Body of pancreas (tissue), 4 donors: ENCODE measurements at regions not wholly inside any gene's neighbourhood (a gene's known extent, or its start where the extent isn't known, plus 50 kb on each side); places are given as distances from the start of the nearest gene placed in this dataset.

Experiments
- POLR2A ChIP-seq, 3 donors: fragments of 450-650 bp; IDR thresholded peaks; one replicate each; pipeline ENCODE4 v1.6.1; 2016; ENCODE audit warnings: antibody characterized with exemption in 3 of 3, mild to moderate bottlenecking in 2 of 3
- TF ChIP-seq, protein P1 (sequence below), 7 experiments: fragments of 450-650 bp in 4 of 7; fragments of 200-600 bp in 3 of 7; sonication (generic) in 3 of 7; IDR thresholded peaks; one replicate each; pipeline ENCODE4 v1.5.1; 2016 to 2019; ENCODE audit warnings: antibody characterized with exemption in 7 of 7

DNA sequence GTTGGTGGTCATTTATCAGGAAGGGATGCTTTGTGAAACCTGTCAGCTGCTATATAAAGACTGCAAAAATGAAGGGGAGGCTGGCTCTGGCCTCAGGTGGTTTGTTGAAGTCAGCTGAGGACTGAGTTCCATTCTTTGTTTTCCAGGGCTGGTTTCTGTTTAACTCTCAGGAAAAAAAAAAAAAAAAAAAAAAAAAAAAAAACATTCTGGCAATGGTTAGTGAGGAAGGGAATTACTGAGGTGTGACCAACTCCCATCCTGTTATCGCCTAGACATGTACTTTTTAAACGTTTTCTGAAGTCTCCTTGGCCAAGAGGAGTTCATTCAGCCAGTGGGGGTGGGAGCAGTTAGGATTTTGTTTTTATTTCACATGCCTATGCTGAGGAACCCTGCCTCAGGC, 316.3 kb downstream of the OXSM start:
- TF ChIP-seq, protein P1, sequence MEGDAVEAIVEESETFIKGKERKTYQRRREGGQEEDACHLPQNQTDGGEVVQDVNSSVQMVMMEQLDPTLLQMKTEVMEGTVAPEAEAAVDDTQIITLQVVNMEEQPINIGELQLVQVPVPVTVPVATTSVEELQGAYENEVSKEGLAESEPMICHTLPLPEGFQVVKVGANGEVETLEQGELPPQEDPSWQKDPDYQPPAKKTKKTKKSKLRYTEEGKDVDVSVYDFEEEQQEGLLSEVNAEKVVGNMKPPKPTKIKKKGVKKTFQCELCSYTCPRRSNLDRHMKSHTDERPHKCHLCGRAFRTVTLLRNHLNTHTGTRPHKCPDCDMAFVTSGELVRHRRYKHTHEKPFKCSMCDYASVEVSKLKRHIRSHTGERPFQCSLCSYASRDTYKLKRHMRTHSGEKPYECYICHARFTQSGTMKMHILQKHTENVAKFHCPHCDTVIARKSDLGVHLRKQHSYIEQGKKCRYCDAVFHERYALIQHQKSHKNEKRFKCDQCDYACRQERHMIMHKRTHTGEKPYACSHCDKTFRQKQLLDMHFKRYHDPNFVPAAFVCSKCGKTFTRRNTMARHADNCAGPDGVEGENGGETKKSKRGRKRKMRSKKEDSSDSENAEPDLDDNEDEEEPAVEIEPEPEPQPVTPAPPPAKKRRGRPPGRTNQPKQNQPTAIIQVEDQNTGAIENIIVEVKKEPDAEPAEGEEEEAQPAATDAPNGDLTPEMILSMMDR (IDR thresholded peaks at IDR 0.05) = no peak
- TF ChIP-seq POLR2A (IDR thresholded peaks at IDR 0.05) = no peak
